GM12878 (cell line): ENCODE measurements at regions not wholly inside any gene's neighbourhood (a gene's known extent, or its start where the extent isn't known, plus 50 kb on each side); places are given as distances from the start of the nearest gene placed in this dataset.

Source experiments
- ATAC-seq: fragments of 200-7000 bp; cut with Tn5 transposase; 3 replicates; pipeline ENCODE4 v1.9.1; 2020; ENCODE audit warnings: mild to moderate bottlenecking, moderate library complexity
- BruUV-seq: library from RNA; stranded (reverse); fragments of 400-500 nt; replicated peaks from 2 replicates; lab custom pipeline; 2021; lab: Mats Ljungman, UMichigan
- CTCF ChIA-PET: fragments of 300-600 bp; sonication (Branson Sonifier 250); formaldehyde crosslinking; extraction: SDS; loops from one replicate; lab custom pipeline; 2021; ENCODE audit warnings: inconsistent platforms; lab: Yijun Ruan, JAX
- POLR2A ChIA-PET: fragments of 350-600 bp; formaldehyde crosslinking; extraction: SDS; loops from one replicate; lab custom pipeline; 2021; ENCODE audit warnings: inconsistent platforms; lab: Charles Lee
- RAD21 ChIA-PET: fragments of 300-600 bp; sonication (Branson Sonifier 250); formaldehyde crosslinking; loops from one replicate; lab custom pipeline; 2023; ENCODE audit warnings: antibody characterized with exemption; ENCODE audit not compliant: unreplicated experiment; lab: Charles Lee
- SMC1A ChIA-PET: fragments of 300-600 bp; sonication (Branson Sonifier 250); formaldehyde crosslinking; loops from one replicate; lab custom pipeline; 2023; ENCODE audit not compliant: unreplicated experiment, uncharacterized antibody; lab: Charles Lee
- DNase-seq: peaks from one replicate; pipeline ENCODE4 v3.0.0-alpha.2; 2011; ENCODE audit warnings: low read depth, low spot score
- FAIRE-seq: peaks from 3 replicates; lab custom pipeline; 2011; peaks lifted over from hg19 to GRCh38; lab: Jason Lieb, UNC
- H2AFZ ChIP-seq: 2 replicates; pipeline ENCODE4 v1.6.0; 2011; ENCODE audit warnings: low read depth, low read length, control low read depth; ENCODE audit not compliant: control insufficient read depth
- H3K27ac ChIP-seq: 2 replicates; pipeline ENCODE4 v1.5.1; 2011; ENCODE audit warnings: control low read depth; ENCODE audit not compliant: control insufficient read depth, insufficient read depth
- H3K27me3 ChIP-seq, 2 experiments: replicated peaks in 1 of 2; 2 replicates each; pipeline versions ENCODE4 v1.6.0 to v1.6.1; 2011; ENCODE audit warnings: low read length in 1 of 2; ENCODE audit not compliant: control insufficient read depth in 2 of 2, insufficient read depth in 2 of 2
- H3K36me3 ChIP-seq, 2 experiments: 2 replicates each; pipeline ENCODE4 v1.5.1; 2011; ENCODE audit warnings: low read length in 1 of 2; ENCODE audit not compliant: control insufficient read depth in 2 of 2, insufficient read depth in 2 of 2
- H3K4me1 ChIP-seq: 2 replicates; pipeline ENCODE4 v1.6.1; 2011; ENCODE audit warnings: mild to moderate bottlenecking, low read length, moderate library complexity, mixed read lengths; ENCODE audit not compliant: control insufficient read depth, insufficient read depth
- H3K4me2 ChIP-seq: 2 replicates; pipeline ENCODE4 v1.6.0; 2011; ENCODE audit warnings: control low read depth; ENCODE audit not compliant: control insufficient read depth, insufficient read depth
- H3K4me3 ChIP-seq: fragments of 200-600 bp; sonication (generic); 2 replicates; pipeline ENCODE4 v1.5.1; 2016
- H3K79me2 ChIP-seq: 2 replicates; pipeline ENCODE4 v1.6.0; 2011; ENCODE audit warnings: low read length; ENCODE audit not compliant: control insufficient read depth, insufficient read depth
- H3K9ac ChIP-seq: 2 replicates; pipeline ENCODE4 v1.8.0; 2011; ENCODE audit warnings: low read length, control low read depth, mixed read lengths; ENCODE audit not compliant: control insufficient read depth, insufficient read depth
- H3K9me3 ChIP-seq: replicated peaks from 3 replicates; pipeline ENCODE4 v1.5.1; 2011; ENCODE audit warnings: mild to moderate bottlenecking, low read length; ENCODE audit not compliant: control insufficient read depth, insufficient read depth
- H4K20me1 ChIP-seq: 2 replicates; pipeline ENCODE4 v1.6.0; 2011; ENCODE audit not compliant: control insufficient read depth, insufficient read depth
- MXI1 ChIP-seq: fragments of 150-350 bp; IDR thresholded peaks from 2 replicates; pipeline ENCODE4 v1.6.1; 2011; ENCODE audit warnings: low read depth, mild to moderate bottlenecking, inconsistent platforms, low read length, improper control_type of control experiment
- RCOR1 ChIP-seq: conservative IDR thresholded peaks from 2 replicates; pipeline ENCODE4 v1.6.1; 2012; ENCODE audit warnings: low read depth, low read length, improper control_type of control experiment
- SIN3A ChIP-seq: IDR thresholded peaks from 2 replicates; pipeline ENCODE4 v1.6.1; 2012; ENCODE audit warnings: low read depth, low read length, improper control_type of control experiment
- WRNIP1 ChIP-seq: IDR thresholded peaks from 2 replicates; pipeline ENCODE4 v1.6.1; 2011; ENCODE audit warnings: low read depth, low read length, improper control_type of control experiment, borderline replicate concordance
- WGBS: methylation state at CpG from one replicate; pipeline ENCODE4 v1.1.6; 2016; ENCODE audit warnings: low lambda C conversion rate; ENCODE audit not compliant: insufficient replicate concordance, insufficient coverage; ENCODE audit errors: missing lambda C conversion rate; 5-methylcytosine and 5-hydroxymethylcytosine counted together
- in situ Hi-C: fragments of 300-500 bp; cut with MboI; formaldehyde crosslinking; loops from 9 replicates; pipeline ENCODE4 v1.14.3; 2018; ENCODE audit warnings: mixed read lengths
- intact Hi-C: fragments of 100-400 bp; cut with micrococcal nuclease; formaldehyde crosslinking; loops from one replicate; pipeline ENCODE4 v1.14.2; 2022; ENCODE audit not compliant: unreplicated experiment
- TF ChIP-seq, protein P1 (sequence below): fragments of 450-650 bp; IDR thresholded peaks from 2 replicates; pipeline ENCODE4 v1.6.1; 2017; ENCODE audit warnings: borderline replicate concordance
- TF ChIP-seq, protein P2 (sequence below): IDR thresholded peaks from 2 replicates; pipeline ENCODE4 v1.6.1; 2012; ENCODE audit warnings: low read length, inconsistent platforms

DNA sequence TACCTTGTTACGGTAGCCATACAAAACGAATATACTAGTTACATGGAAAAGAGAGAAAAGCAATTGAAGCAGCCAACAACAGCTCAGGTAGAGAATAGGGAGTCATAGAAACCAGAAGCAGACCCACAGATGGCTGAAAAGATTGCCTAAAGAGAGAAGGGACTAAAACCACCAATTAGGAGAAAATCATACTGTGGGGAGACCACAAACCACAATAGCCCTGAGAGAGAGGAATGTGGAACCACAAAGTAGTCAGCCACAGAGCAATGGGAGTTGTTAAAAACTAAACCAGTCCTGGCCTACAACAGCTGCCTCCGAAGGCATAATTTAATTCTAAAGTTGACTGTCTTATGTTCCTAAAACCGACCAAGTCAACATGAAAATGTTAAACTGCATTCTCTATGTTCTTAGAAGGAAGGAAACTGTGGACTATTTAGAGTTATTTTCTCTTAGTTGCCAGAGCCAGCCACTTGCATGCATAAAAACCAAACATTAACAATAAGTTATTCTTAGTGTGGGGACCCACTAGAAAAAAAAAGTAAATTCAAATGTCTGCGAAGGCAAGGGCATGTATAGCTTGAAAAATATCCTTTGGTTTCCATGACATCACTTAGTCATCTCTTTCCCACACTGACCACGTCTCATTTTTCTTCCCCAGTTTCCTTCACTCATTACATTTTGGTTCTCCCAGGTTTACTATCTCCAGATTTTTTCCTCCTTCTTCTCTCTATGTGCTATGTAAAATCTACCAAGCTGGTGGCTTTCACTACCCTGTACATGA is 398.1 kb downstream of the NOVA1 start:
- DNase-seq (no peak), ATAC-seq (no peak), FAIRE-seq (no peak)
- Histone ChIP-seq H3K27ac (no peak overlapping the region), H3K79me2 (no peaks in the 10 kb centered on the region), H3K4me3 (no peak overlapping the region), H4K20me1 (no peaks in the 10 kb centered on the region), H3K4me2 (no peak overlapping the region), H3K4me1 (no peaks in the 10 kb centered on the region), H3K9me3 (no peaks in the 10 kb centered on the region), H3K27me3 (no peaks in the 10 kb centered on the region), H2AFZ (no peak overlapping the region), H3K9ac (no peak overlapping the region), H3K36me3 (no peaks in the 10 kb centered on the region)
- ChIA-PET CTCF (no interaction called here), POLR2A (no interaction called here), SMC1A (interaction anchor here (0.8 kb wide), 1 partner anchor 57 kb away, joined by 3 read pairs; no protein-coding TSS in a partner anchor), RAD21 (no interaction called here)
- WGBS = 1% methylated on average over 6 of the region's 6 CpGs
- intact Hi-C loops (no loop called here), in situ Hi-C loops (no loop called here)
- BruUV-seq = no TSS peak
- TF ChIP-seq, protein P1, sequence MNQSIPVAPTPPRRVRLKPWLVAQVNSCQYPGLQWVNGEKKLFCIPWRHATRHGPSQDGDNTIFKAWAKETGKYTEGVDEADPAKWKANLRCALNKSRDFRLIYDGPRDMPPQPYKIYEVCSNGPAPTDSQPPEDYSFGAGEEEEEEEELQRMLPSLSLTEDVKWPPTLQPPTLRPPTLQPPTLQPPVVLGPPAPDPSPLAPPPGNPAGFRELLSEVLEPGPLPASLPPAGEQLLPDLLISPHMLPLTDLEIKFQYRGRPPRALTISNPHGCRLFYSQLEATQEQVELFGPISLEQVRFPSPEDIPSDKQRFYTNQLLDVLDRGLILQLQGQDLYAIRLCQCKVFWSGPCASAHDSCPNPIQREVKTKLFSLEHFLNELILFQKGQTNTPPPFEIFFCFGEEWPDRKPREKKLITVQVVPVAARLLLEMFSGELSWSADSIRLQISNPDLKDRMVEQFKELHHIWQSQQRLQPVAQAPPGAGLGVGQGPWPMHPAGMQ = no peak
- TF ChIP-seq RCOR1 = no peak
- no peak for TF ChIP-seq MXI1
- TF ChIP-seq SIN3A = no peak
- TF ChIP-seq, protein P2, sequence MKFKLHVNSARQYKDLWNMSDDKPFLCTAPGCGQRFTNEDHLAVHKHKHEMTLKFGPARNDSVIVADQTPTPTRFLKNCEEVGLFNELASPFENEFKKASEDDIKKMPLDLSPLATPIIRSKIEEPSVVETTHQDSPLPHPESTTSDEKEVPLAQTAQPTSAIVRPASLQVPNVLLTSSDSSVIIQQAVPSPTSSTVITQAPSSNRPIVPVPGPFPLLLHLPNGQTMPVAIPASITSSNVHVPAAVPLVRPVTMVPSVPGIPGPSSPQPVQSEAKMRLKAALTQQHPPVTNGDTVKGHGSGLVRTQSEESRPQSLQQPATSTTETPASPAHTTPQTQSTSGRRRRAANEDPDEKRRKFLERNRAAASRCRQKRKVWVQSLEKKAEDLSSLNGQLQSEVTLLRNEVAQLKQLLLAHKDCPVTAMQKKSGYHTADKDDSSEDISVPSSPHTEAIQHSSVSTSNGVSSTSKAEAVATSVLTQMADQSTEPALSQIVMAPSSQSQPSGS = no peak
- TF ChIP-seq WRNIP1 = no peak
